GM12878 (cell line): ENCODE measurements at regions not wholly inside any gene's neighbourhood (a gene's known extent, or its start where the extent isn't known, plus 50 kb on each side); places are given as distances from the start of the nearest gene placed in this dataset.

Experiments used
- ATAC-seq: fragments of 200-7000 bp; cut with Tn5 transposase; 3 replicates; pipeline ENCODE4 v1.9.1; 2020; ENCODE audit warnings: mild to moderate bottlenecking, moderate library complexity
- BruUV-seq: library from RNA; stranded (reverse); fragments of 400-500 nt; replicated peaks from 2 replicates; lab custom pipeline; 2021; lab: Mats Ljungman, UMichigan
- CTCF ChIA-PET: fragments of 300-600 bp; sonication (Branson Sonifier 250); formaldehyde crosslinking; extraction: SDS; loops from one replicate; lab custom pipeline; 2021; ENCODE audit warnings: inconsistent platforms; lab: Yijun Ruan, JAX
- POLR2A ChIA-PET: fragments of 350-600 bp; formaldehyde crosslinking; extraction: SDS; loops from one replicate; lab custom pipeline; 2021; ENCODE audit warnings: inconsistent platforms; lab: Charles Lee
- RAD21 ChIA-PET: fragments of 300-600 bp; sonication (Branson Sonifier 250); formaldehyde crosslinking; loops from one replicate; lab custom pipeline; 2023; ENCODE audit warnings: antibody characterized with exemption; ENCODE audit not compliant: unreplicated experiment; lab: Charles Lee
- SMC1A ChIA-PET: fragments of 300-600 bp; sonication (Branson Sonifier 250); formaldehyde crosslinking; loops from one replicate; lab custom pipeline; 2023; ENCODE audit not compliant: unreplicated experiment, uncharacterized antibody; lab: Charles Lee
- DNase-seq: peaks from one replicate; pipeline ENCODE4 v3.0.0-alpha.2; 2011; ENCODE audit warnings: low read depth, low spot score
- FAIRE-seq: peaks from 3 replicates; lab custom pipeline; 2011; peaks lifted over from hg19 to GRCh38; lab: Jason Lieb, UNC
- H2AFZ ChIP-seq: 2 replicates; pipeline ENCODE4 v1.6.0; 2011; ENCODE audit warnings: low read depth, low read length, control low read depth; ENCODE audit not compliant: control insufficient read depth
- H3K27ac ChIP-seq: 2 replicates; pipeline ENCODE4 v1.5.1; 2011; ENCODE audit warnings: control low read depth; ENCODE audit not compliant: control insufficient read depth, insufficient read depth
- H3K27me3 ChIP-seq, 2 experiments: replicated peaks in 1 of 2; 2 replicates each; pipeline versions ENCODE4 v1.6.0 to v1.6.1; 2011; ENCODE audit warnings: low read length in 1 of 2; ENCODE audit not compliant: control insufficient read depth in 2 of 2, insufficient read depth in 2 of 2
- H3K36me3 ChIP-seq, 2 experiments: 2 replicates each; pipeline ENCODE4 v1.5.1; 2011; ENCODE audit warnings: low read length in 1 of 2; ENCODE audit not compliant: control insufficient read depth in 2 of 2, insufficient read depth in 2 of 2
- H3K4me1 ChIP-seq: 2 replicates; pipeline ENCODE4 v1.6.1; 2011; ENCODE audit warnings: mild to moderate bottlenecking, low read length, moderate library complexity, mixed read lengths; ENCODE audit not compliant: control insufficient read depth, insufficient read depth
- H3K4me2 ChIP-seq: 2 replicates; pipeline ENCODE4 v1.6.0; 2011; ENCODE audit warnings: control low read depth; ENCODE audit not compliant: control insufficient read depth, insufficient read depth
- H3K4me3 ChIP-seq: fragments of 200-600 bp; sonication (generic); 2 replicates; pipeline ENCODE4 v1.5.1; 2016
- H3K79me2 ChIP-seq: 2 replicates; pipeline ENCODE4 v1.6.0; 2011; ENCODE audit warnings: low read length; ENCODE audit not compliant: control insufficient read depth, insufficient read depth
- H3K9ac ChIP-seq: 2 replicates; pipeline ENCODE4 v1.8.0; 2011; ENCODE audit warnings: low read length, control low read depth, mixed read lengths; ENCODE audit not compliant: control insufficient read depth, insufficient read depth
- H3K9me3 ChIP-seq: replicated peaks from 3 replicates; pipeline ENCODE4 v1.5.1; 2011; ENCODE audit warnings: mild to moderate bottlenecking, low read length; ENCODE audit not compliant: control insufficient read depth, insufficient read depth
- H4K20me1 ChIP-seq: 2 replicates; pipeline ENCODE4 v1.6.0; 2011; ENCODE audit not compliant: control insufficient read depth, insufficient read depth
- CBFB ChIP-seq: IDR thresholded peaks from 2 replicates; pipeline ENCODE4 v1.6.1; 2016; ENCODE audit warnings: antibody characterized with exemption, low read depth
- JUND ChIP-seq: IDR thresholded peaks from 2 replicates; pipeline ENCODE4 v1.6.1; 2012; ENCODE audit warnings: low read depth, mild to moderate bottlenecking, low read length, improper control_type of control experiment, moderate library complexity
- MEF2A ChIP-seq: IDR thresholded peaks from 2 replicates; pipeline ENCODE4 v1.6.1; 2011; ENCODE audit warnings: low read depth, mild to moderate bottlenecking, low read length, moderate library complexity; ENCODE audit not compliant: insufficient read depth
- NFIC ChIP-seq: IDR thresholded peaks from 2 replicates; pipeline ENCODE4 v1.6.1; 2012; ENCODE audit warnings: low read depth, mild to moderate bottlenecking, inconsistent platforms, low read length, moderate library complexity
- NR2F1 ChIP-seq: fragments of 450-650 bp; conservative IDR thresholded peaks from 2 replicates; pipeline ENCODE4 v1.6.1; 2017; ENCODE audit warnings: mild to moderate bottlenecking
- POLR2A ChIP-seq: IDR thresholded peaks from 2 replicates; pipeline ENCODE4 v1.6.1; 2011; ENCODE audit warnings: low read depth, mild to moderate bottlenecking, low read length
- SPI1 ChIP-seq: IDR thresholded peaks from 2 replicates; pipeline ENCODE4 v1.6.1; 2011; ENCODE audit warnings: low read depth, mild to moderate bottlenecking, low read length, moderate library complexity, borderline replicate concordance; ENCODE audit not compliant: insufficient read depth
- ZNF24 ChIP-seq: fragments of 450-650 bp; IDR thresholded peaks from 2 replicates; pipeline ENCODE4 v1.6.1; 2017; ENCODE audit warnings: antibody characterized with exemption, mild to moderate bottlenecking
- WGBS: methylation state at CpG from one replicate; pipeline ENCODE4 v1.1.6; 2016; ENCODE audit warnings: low lambda C conversion rate; ENCODE audit not compliant: insufficient replicate concordance, insufficient coverage; ENCODE audit errors: missing lambda C conversion rate; 5-methylcytosine and 5-hydroxymethylcytosine counted together
- in situ Hi-C: fragments of 300-500 bp; cut with MboI; formaldehyde crosslinking; loops from 9 replicates; pipeline ENCODE4 v1.14.3; 2018; ENCODE audit warnings: mixed read lengths
- intact Hi-C: fragments of 100-400 bp; cut with micrococcal nuclease; formaldehyde crosslinking; loops from one replicate; pipeline ENCODE4 v1.14.2; 2022; ENCODE audit not compliant: unreplicated experiment
- TF ChIP-seq, protein P1 (sequence below): fragments of 150-350 bp; IDR thresholded peaks from 2 replicates; pipeline ENCODE4 v1.6.1; 2016; ENCODE audit warnings: low read depth, low read length
- TF ChIP-seq, protein P2 (sequence below): fragments of 450-650 bp; IDR thresholded peaks from 2 replicates; pipeline ENCODE4 v1.6.1; 2016; ENCODE audit warnings: mild to moderate bottlenecking, moderate library complexity, borderline replicate concordance

DNA sequence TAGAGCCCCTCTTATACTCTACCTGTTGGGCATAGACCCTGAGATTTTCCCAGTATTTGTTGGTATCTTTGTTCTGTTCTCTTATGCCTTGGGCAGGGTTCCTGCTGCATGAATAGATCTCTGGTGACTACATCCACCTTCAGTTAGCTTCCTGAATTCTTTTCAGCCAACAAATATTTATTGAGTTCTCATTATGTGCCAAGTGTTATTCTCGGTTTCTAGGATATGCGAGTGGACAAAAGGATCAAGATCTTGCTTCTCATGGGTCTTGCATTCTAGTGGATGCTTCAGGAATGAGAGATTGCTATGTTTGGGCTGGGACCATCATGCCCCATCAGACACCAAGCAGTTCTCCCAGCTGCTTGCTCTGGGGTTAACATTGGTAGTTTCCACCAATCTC, 340.0 kb downstream of the METTL15 start:
- TF ChIP-seq ZNF24 (no peak), SPI1 (no peak), NR2F1 (no peak), MEF2A (no peak), NFIC (no peak), CBFB (no peak), JUND (no peak), POLR2A (no peak)
- TF ChIP-seq, protein P1, sequence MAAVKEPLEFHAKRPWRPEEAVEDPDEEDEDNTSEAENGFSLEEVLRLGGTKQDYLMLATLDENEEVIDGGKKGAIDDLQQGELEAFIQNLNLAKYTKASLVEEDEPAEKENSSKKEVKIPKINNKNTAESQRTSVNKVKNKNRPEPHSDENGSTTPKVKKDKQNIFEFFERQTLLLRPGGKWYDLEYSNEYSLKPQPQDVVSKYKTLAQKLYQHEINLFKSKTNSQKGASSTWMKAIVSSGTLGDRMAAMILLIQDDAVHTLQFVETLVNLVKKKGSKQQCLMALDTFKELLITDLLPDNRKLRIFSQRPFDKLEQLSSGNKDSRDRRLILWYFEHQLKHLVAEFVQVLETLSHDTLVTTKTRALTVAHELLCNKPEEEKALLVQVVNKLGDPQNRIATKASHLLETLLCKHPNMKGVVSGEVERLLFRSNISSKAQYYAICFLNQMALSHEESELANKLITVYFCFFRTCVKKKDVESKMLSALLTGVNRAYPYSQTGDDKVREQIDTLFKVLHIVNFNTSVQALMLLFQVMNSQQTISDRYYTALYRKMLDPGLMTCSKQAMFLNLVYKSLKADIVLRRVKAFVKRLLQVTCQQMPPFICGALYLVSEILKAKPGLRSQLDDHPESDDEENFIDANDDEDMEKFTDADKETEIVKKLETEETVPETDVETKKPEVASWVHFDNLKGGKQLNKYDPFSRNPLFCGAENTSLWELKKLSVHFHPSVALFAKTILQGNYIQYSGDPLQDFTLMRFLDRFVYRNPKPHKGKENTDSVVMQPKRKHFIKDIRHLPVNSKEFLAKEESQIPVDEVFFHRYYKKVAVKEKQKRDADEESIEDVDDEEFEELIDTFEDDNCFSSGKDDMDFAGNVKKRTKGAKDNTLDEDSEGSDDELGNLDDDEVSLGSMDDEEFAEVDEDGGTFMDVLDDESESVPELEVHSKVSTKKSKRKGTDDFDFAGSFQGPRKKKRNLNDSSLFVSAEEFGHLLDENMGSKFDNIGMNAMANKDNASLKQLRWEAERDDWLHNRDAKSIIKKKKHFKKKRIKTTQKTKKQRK = no peak
- TF ChIP-seq, protein P2, sequence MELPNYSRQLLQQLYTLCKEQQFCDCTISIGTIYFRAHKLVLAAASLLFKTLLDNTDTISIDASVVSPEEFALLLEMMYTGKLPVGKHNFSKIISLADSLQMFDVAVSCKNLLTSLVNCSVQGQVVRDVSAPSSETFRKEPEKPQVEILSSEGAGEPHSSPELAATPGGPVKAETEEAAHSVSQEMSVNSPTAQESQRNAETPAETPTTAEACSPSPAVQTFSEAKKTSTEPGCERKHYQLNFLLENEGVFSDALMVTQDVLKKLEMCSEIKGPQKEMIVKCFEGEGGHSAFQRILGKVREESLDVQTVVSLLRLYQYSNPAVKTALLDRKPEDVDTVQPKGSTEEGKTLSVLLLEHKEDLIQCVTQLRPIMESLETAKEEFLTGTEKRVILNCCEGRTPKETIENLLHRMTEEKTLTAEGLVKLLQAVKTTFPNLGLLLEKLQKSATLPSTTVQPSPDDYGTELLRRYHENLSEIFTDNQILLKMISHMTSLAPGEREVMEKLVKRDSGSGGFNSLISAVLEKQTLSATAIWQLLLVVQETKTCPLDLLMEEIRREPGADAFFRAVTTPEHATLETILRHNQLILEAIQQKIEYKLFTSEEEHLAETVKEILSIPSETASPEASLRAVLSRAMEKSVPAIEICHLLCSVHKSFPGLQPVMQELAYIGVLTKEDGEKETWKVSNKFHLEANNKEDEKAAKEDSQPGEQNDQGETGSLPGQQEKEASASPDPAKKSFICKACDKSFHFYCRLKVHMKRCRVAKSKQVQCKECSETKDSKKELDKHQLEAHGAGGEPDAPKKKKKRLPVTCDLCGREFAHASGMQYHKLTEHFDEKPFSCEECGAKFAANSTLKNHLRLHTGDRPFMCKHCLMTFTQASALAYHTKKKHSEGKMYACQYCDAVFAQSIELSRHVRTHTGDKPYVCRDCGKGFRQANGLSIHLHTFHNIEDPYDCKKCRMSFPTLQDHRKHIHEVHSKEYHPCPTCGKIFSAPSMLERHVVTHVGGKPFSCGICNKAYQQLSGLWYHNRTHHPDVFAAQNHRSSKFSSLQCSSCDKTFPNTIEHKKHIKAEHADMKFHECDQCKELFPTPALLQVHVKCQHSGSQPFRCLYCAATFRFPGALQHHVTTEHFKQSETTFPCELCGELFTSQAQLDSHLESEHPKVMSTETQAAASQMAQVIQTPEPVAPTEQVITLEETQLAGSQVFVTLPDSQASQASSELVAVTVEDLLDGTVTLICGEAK = no peak
- TF ChIP-seq, all 136 proteins: peak for 0
- ChIA-PET RAD21 (no interaction called here), POLR2A (no interaction called here), SMC1A (no interaction called here), CTCF (no interaction called here)
- WGBS = 51% methylated on average over 2 of the region's 2 CpGs
- Histone ChIP-seq H3K27ac (no peak overlapping the region), H3K36me3 (no peaks in the 10 kb centered on the region), H3K4me2 (no peak overlapping the region), H3K4me1 (no peaks in the 10 kb centered on the region), H3K27me3 (no peaks in the 10 kb centered on the region), H4K20me1 (no peaks in the 10 kb centered on the region), H3K9me3 (no peaks in the 10 kb centered on the region), H3K79me2 (no peaks in the 10 kb centered on the region), H3K4me3 (no peak overlapping the region), H2AFZ (no peak overlapping the region), H3K9ac (no peak overlapping the region)
- ATAC-seq = no peak
- in situ Hi-C loops (no loop called here), intact Hi-C loops (no loop called here)
- no TSS peak for BruUV-seq
- DNase-seq = no peak
- no peak for FAIRE-seq
